Retinal pigment epithelial cell (primary cell): ENCODE measurements at regions not wholly inside any gene's neighbourhood (a gene's known extent, or its start where the extent isn't known, plus 50 kb on each side); places are given as distances from the start of the nearest gene placed in this dataset.

Source experiments
- DNase-seq: peaks from one replicate; pipeline ENCODE4 v3.0.0-alpha.2; 2010; ENCODE audit warnings: low read depth
- H3K4me3 ChIP-seq: 2 replicates; pipeline ENCODE4 v1.5.1; 2011; ENCODE audit warnings: mild to moderate bottlenecking, low read length, control low read depth, moderate library complexity
- TF ChIP-seq, protein P1 (sequence below): conservative IDR thresholded peaks from 2 replicates; pipeline ENCODE4 v1.5.1; 2011; ENCODE audit warnings: low read depth, low read length, control low read depth, inconsistent platforms

DNA sequence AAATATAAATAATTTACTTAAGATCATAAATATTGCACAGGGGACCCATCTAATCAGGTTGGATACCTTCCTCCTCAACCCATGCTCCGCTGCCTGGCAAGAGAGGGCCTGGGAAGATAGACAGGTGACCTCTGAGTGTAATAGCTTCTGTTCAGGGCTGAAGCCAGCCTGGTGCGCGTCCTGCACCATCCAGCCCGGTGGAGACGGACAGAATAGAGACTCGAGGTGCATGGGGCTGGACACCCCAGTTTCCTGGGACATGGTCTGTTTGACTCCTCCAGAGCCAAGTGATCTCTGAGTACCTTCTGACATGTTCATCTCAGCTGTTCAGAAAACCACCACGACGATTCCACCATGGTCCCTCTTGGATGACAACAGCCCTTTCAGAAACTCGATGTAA is 209.3 kb upstream of the MYT1L start:
- no peak for DNase-seq
- TF ChIP-seq, protein P1, sequence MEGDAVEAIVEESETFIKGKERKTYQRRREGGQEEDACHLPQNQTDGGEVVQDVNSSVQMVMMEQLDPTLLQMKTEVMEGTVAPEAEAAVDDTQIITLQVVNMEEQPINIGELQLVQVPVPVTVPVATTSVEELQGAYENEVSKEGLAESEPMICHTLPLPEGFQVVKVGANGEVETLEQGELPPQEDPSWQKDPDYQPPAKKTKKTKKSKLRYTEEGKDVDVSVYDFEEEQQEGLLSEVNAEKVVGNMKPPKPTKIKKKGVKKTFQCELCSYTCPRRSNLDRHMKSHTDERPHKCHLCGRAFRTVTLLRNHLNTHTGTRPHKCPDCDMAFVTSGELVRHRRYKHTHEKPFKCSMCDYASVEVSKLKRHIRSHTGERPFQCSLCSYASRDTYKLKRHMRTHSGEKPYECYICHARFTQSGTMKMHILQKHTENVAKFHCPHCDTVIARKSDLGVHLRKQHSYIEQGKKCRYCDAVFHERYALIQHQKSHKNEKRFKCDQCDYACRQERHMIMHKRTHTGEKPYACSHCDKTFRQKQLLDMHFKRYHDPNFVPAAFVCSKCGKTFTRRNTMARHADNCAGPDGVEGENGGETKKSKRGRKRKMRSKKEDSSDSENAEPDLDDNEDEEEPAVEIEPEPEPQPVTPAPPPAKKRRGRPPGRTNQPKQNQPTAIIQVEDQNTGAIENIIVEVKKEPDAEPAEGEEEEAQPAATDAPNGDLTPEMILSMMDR = no peak

DNA sequence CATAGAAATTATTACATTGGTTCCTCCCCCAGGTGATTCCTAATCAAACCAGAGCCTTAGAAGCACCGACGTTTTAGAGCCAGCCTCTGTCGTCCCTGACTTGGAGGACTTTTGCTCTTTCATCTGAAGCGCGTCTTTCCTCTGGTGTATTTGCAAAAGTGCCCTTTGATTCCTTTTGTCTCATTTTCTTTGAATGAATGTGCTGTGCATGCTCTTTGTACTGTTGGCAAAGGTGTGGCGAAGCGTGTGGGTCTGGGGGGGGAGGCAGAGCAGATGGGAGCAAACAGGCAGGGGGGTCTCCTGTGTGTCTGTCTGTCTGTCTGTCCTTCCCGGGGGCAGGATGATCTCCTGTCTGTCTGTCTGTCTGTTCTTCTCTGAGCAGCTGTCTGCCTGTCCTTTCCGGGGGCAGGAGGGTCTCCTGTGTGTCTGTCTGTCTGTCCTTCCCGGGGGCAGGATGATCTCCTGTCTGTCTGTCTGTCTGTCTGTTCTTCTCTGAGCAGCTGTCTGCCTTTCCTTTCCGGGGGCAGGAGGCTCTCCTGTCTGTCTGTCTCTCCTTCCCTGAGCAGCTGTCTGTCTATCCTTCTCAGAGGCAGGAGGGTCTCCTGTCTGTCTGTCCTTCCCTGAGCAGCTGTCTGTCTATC is 205.5 kb upstream of the MYT1L start:
- DNase-seq = no peak
- TF ChIP-seq, protein P1 = no peak
- no peak overlapping the region for H3K4me3 ChIP-seq

More for the DNA sequence above, 209.3 kb upstream of the MYT1L start:
- H3K4me3 ChIP-seq = no peak overlapping the region

DNA sequence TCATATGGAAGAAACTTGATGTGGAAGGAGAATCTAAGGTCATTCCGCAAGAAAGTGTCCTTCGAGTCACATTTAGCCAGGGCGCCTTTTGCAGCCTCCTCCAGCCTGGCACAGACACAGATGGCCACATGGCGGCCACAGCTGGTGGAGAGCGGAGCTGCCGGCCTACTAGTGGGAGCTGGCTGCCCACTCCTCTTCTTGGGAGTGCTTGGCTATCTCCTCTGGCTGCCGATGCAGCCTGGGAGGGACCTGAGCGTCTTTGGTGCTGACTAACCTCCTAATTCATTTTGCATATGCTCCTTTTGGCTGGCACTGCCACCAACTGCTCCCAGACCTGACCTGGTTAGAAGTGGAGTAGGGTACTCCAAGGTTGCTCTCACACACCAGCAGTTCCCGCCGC is 199.3 kb upstream of the MYT1L start:
- no peak overlapping the region for H3K4me3 ChIP-seq
- no peak for DNase-seq
- TF ChIP-seq, protein P1 = no peak

DNA sequence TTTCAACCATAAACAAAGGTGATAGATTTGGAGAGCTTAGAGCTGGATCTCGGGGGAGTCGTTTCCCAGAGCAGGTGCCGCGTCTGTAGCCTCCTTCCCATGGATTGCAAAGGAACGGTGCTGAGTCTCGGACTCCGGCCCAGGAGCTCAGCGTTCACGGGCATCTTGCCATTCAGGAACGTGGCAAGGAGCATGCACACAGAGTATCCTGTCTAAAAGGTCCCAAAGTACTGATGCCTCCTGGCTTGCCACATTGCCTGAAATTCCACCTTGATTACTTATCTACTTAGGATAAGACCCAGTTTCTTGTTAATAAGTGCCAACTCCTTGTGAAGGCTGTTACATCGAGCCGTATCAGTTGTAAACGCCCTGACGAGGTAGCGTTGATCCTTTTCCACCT is 197.8 kb upstream of the MYT1L start:
- TF ChIP-seq, protein P1 = no peak
- H3K4me3 ChIP-seq = no peak overlapping the region
- DNase-seq = no peak

DNA sequence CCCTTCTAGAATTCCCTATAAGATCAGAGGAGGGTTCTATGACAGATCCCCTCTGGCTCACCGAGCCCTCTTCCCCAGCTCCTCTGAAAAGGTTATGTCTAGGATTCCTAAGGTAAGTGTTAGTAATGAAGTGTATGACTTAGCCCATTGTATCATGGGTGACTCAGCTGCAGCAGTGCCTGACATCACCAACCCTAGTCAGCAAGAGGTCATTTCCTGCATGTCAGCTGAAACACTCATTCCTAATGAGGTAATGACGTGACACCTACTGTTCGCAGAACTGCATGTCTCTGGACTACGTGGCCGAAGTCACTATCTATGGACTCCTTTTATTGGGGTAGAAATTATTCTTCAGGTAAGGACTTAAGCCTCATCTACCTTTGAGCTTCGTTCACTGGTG is 196.1 kb upstream of the MYT1L start:
- DNase-seq = no peak
- TF ChIP-seq, protein P1 = no peak
- H3K4me3 ChIP-seq = no peak overlapping the region

DNA sequence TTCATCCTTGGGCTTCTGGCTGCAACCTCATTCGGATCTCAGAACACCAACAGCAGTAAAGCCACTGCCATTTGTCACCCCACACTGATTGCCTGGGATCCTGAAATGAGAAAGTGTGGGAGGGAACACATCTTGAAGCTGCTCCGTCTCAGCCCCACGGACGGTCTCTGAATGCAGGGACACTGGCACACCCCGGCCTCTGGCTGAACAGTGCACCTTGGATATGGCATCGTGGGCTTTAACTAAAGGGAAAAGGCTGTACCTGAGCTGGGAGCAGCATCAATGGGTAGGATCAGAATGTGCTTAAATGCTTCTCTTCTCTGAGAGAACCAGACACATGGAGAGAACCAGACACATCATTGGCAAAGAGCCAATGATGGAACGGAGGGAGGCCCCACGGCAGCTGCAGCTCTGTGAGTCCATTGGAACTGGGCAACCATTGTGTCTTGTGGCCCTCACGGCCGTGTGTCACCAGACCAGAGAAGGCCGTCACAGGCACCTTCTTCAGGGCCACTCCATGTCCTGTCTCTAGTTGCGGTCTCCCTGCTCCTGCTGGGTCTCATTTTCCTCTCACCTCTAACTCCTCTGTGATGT is 193.4 kb upstream of the MYT1L start:
- TF ChIP-seq, protein P1 = no peak
- no peak for DNase-seq
- H3K4me3 ChIP-seq = no peak overlapping the region
